Thyroid gland (tissue), 4 donors: ENCODE measurements at regions not wholly inside any gene's neighbourhood (a gene's known extent, or its start where the extent isn't known, plus 50 kb on each side); places are given as distances from the start of the nearest gene placed in this dataset.

Experiments
- POLR2A ChIP-seq, 2 donors: fragments of 450-650 bp; IDR thresholded peaks; one replicate each; pipeline ENCODE4 v1.6.1; 2017; ENCODE audit warnings: antibody characterized with exemption in 2 of 2, mild to moderate bottlenecking in 2 of 2, moderate library complexity in 1 of 2
- TF ChIP-seq, protein P1 (sequence below), 6 experiments: fragments of 200-600 bp in 3 of 6; fragments of 450-650 bp in 3 of 6; sonication (generic) in 3 of 6; IDR thresholded peaks; one replicate each; pipeline ENCODE4 v1.5.1; 2016 to 2019; ENCODE audit warnings: antibody characterized with exemption in 6 of 6, mild to moderate bottlenecking in 2 of 6, inconsistent platforms in 1 of 6, moderate library complexity in 1 of 6

DNA sequence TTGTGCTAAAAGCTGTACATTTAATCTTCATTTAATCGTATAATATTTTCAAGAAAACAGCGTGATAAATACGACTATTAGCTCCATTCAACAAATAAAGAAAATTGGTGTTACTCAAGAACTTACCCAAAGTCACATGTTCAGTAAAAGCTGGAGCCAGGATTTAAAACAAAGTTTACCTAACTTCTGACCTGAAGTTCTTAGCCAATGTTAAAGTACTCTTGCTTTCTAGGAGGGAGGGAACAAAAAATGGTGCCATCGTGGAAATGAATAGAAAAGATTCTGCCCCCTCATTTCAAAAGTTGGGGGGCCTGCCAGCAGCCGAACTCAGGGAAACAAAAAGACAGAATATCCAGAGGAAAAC, 395.8 kb downstream of the CD109 start:
- TF ChIP-seq, protein P1, sequence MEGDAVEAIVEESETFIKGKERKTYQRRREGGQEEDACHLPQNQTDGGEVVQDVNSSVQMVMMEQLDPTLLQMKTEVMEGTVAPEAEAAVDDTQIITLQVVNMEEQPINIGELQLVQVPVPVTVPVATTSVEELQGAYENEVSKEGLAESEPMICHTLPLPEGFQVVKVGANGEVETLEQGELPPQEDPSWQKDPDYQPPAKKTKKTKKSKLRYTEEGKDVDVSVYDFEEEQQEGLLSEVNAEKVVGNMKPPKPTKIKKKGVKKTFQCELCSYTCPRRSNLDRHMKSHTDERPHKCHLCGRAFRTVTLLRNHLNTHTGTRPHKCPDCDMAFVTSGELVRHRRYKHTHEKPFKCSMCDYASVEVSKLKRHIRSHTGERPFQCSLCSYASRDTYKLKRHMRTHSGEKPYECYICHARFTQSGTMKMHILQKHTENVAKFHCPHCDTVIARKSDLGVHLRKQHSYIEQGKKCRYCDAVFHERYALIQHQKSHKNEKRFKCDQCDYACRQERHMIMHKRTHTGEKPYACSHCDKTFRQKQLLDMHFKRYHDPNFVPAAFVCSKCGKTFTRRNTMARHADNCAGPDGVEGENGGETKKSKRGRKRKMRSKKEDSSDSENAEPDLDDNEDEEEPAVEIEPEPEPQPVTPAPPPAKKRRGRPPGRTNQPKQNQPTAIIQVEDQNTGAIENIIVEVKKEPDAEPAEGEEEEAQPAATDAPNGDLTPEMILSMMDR (IDR thresholded peaks at IDR 0.05): no peak
- no peak for TF ChIP-seq POLR2A (IDR thresholded peaks at IDR 0.05)
